ENCODE measurements at regions not wholly inside any gene's neighbourhood (a gene's known extent, or its start where the extent isn't known, plus 50 kb on each side); places are given as distances from the start of the nearest gene placed in this dataset.

- in situ Hi-C loops (cut with MboI) (no loop called here), intact Hi-C loops (cut with micrococcal nuclease; ENCODE audit: unreplicated experiment) (no loop called here)
- Histone ChIP-seq H3K4me2 (ENCODE audit: control insufficient read depth, insufficient read depth) (no peak overlapping the region), H3K9ac (ENCODE audit: control insufficient read depth, insufficient read depth, low read length) (no peak overlapping the region), H4K20me1 (ENCODE audit: control insufficient read depth, insufficient read depth) (no peaks in the 10 kb centered on the region), H3K4me1 (ENCODE audit: control insufficient read depth, insufficient read depth, low read length) (no peaks in the 10 kb centered on the region), H3K36me3 (ENCODE audit: control insufficient read depth in 2 of 2, insufficient read depth in 2 of 2, low read length in 1 of 2) (no peaks in the 10 kb centered on the region), H3K79me2 (ENCODE audit: control insufficient read depth, insufficient read depth, low read length) (no peaks in the 10 kb centered on the region), H2AFZ (ENCODE audit: control insufficient read depth, low read depth, low read length) (no peak overlapping the region), H3K27ac (ENCODE audit: control insufficient read depth, insufficient read depth) (no peak overlapping the region), H3K27me3 (replicated peaks in 1 of 2; ENCODE audit: control insufficient read depth in 2 of 2, insufficient read depth in 2 of 2, low read length in 1 of 2) (no peaks in the 10 kb centered on the region), H3K9me3 (replicated peaks; ENCODE audit: control insufficient read depth, insufficient read depth, low read length) (no peaks in the 10 kb centered on the region), H3K4me3 (no peak overlapping the region)
- TF ChIP-seq HDGF (IDR thresholded peaks at IDR 0.05) (no peak), BMI1 (IDR thresholded peaks at IDR 0.05; ENCODE audit: borderline replicate concordance) (no peak), YBX1 (IDR thresholded peaks at IDR 0.05) (no peak), JUNB (IDR thresholded peaks at IDR 0.05) (no peak)
- ATAC-seq (no peak), DNase-seq (ENCODE audit: low read depth, low spot score) (no peak), FAIRE-seq (no peak)
- no TSS peak for BruUV-seq (replicated peaks)
- RAD21 ChIA-PET (ENCODE audit: unreplicated experiment) = no interaction called here
- 67% methylated on average over 3 of the region's 3 CpGs for WGBS (ENCODE audit: insufficient coverage, insufficient replicate concordance, low lambda C conversion rate, missing lambda C conversion rate)
- SMC1A ChIA-PET (ENCODE audit: uncharacterized antibody, unreplicated experiment) = interaction anchor here (0.6 kb wide), 1 partner anchor 85 kb away, joined by 3 read pairs; no protein-coding TSS in a partner anchor
- CTCF ChIA-PET = interaction anchor here (0.7 kb wide), 1 partner anchor 12 kb away, joined by 4 read pairs; no protein-coding TSS in a partner anchor
- POLR2A ChIA-PET = no interaction called here
Measured at GRCh38 chr6:147099974-147100373, 104.2 kb upstream of the STXBP5 start.

GRCh38 chr6:147103007-147103406 is 101.2 kb upstream of the STXBP5 start:
- TF ChIP-seq SREBF2 (IDR thresholded peaks at IDR 0.05; ENCODE audit: low read length) (no peak), SMAD1 (IDR thresholded peaks at IDR 0.05; ENCODE audit: low read depth, partially characterized antibody) (no peak), EGR1 (IDR thresholded peaks at IDR 0.05; ENCODE audit: borderline replicate concordance in 1 of 2, low read depth in 2 of 2, low read length in 2 of 2) (no peak), MAX (IDR thresholded peaks at IDR 0.05; ENCODE audit: low read depth, low read length) (no peak)
- DNase-seq (ENCODE audit: low read depth, low spot score) (no peak), ATAC-seq (no peak), FAIRE-seq (no peak)
- Histone ChIP-seq H3K4me2 (ENCODE audit: control insufficient read depth, insufficient read depth) (no peak overlapping the region), H3K4me3 (no peak overlapping the region), H3K79me2 (ENCODE audit: control insufficient read depth, insufficient read depth, low read length) (no peaks in the 10 kb centered on the region), H3K27me3 (replicated peaks in 1 of 2; ENCODE audit: control insufficient read depth in 2 of 2, insufficient read depth in 2 of 2, low read length in 1 of 2) (no peaks in the 10 kb centered on the region), H2AFZ (ENCODE audit: control insufficient read depth, low read depth, low read length) (no peak overlapping the region), H3K9me3 (replicated peaks; ENCODE audit: control insufficient read depth, insufficient read depth, low read length) (no peaks in the 10 kb centered on the region), H3K9ac (ENCODE audit: control insufficient read depth, insufficient read depth, low read length) (no peak overlapping the region), H3K4me1 (ENCODE audit: control insufficient read depth, insufficient read depth, low read length) (no peaks in the 10 kb centered on the region), H3K36me3 (ENCODE audit: control insufficient read depth in 2 of 2, insufficient read depth in 2 of 2, low read length in 1 of 2) (no peaks in the 10 kb centered on the region), H3K27ac (ENCODE audit: control insufficient read depth, insufficient read depth) (no peak overlapping the region), H4K20me1 (ENCODE audit: control insufficient read depth, insufficient read depth) (no peaks in the 10 kb centered on the region)
- 43% methylated on average over 2 of the region's 2 CpGs for WGBS (ENCODE audit: insufficient coverage, insufficient replicate concordance, low lambda C conversion rate, missing lambda C conversion rate)
- POLR2A ChIA-PET = no interaction called here
- SMC1A ChIA-PET (ENCODE audit: uncharacterized antibody, unreplicated experiment) = no interaction called here
- BruUV-seq (replicated peaks) = no TSS peak
- RAD21 ChIA-PET (ENCODE audit: unreplicated experiment) = no interaction called here
- intact Hi-C loops (cut with micrococcal nuclease; ENCODE audit: unreplicated experiment) = no loop called here
- in situ Hi-C loops (cut with MboI) = no loop called here
- CTCF ChIA-PET = no interaction called here

Data from GM12878 (cell line).